SK-N-SH treated with all-trans-retinoic acid at 6 μM for 48 hours (cell line): ENCODE measurements at regions not wholly inside any gene's neighbourhood (a gene's known extent, or its start where the extent isn't known, plus 50 kb on each side); places are given as distances from the start of the nearest gene placed in this dataset.

ENCODE experiments used
- ARNTL ChIP-seq: fragments of 450-650 bp; formaldehyde crosslinking; IDR thresholded peaks from 2 replicates; pipeline ENCODE4 v1.5.0; 2020; ENCODE audit warnings: low read depth, mild to moderate bottlenecking, moderate library complexity, borderline replicate concordance
- BACH2 ChIP-seq: fragments of 250-450 bp; sonication (Bioruptor Pico); IDR thresholded peaks from 2 replicates; pipeline ENCODE4 v1.9.0; 2021; ENCODE audit warnings: mild to moderate bottlenecking, borderline replicate concordance
- ISL1 ChIP-seq: fragments of 250-450 bp; sonication (Bioruptor Pico); IDR thresholded peaks from 2 replicates; pipeline ENCODE4 v2.1.2; 2022; ENCODE audit warnings: mild to moderate bottlenecking, moderate library complexity
- POU6F1 ChIP-seq: fragments of 250-450 bp; sonication (Bioruptor Pico); IDR thresholded peaks from 2 replicates; pipeline ENCODE4 v1.8.0; 2021; ENCODE audit warnings: low read depth, mild to moderate bottlenecking, moderate library complexity, borderline replicate concordance
- PPARA ChIP-seq: fragments of 250-450 bp; sonication (Bioruptor Pico); IDR thresholded peaks from 2 replicates; pipeline ENCODE4 v1.5.0; 2020; ENCODE audit warnings: mild to moderate bottlenecking, borderline replicate concordance
- ZFP30 ChIP-seq: fragments of 450-650 bp; formaldehyde crosslinking; IDR thresholded peaks from 2 replicates; pipeline ENCODE4 v1.5.0; 2022; ENCODE audit warnings: mild to moderate bottlenecking, moderate library complexity
- ZNF565 ChIP-seq: fragments of 450-650 bp; formaldehyde crosslinking; conservative IDR thresholded peaks from 2 replicates; pipeline ENCODE4 v1.5.0; 2020; ENCODE audit warnings: low read depth, mild to moderate bottlenecking, moderate library complexity
- ZNF70 ChIP-seq: fragments of 450-650 bp; formaldehyde crosslinking; IDR thresholded peaks from 2 replicates; pipeline ENCODE4 v1.5.0; 2020; ENCODE audit warnings: mild to moderate bottlenecking, moderate library complexity
- TF ChIP-seq, protein P1 (sequence below): fragments of 250-450 bp; sonication (Bioruptor Pico); IDR thresholded peaks from 2 replicates; pipeline ENCODE4 v1.5.0; 2020; ENCODE audit warnings: mild to moderate bottlenecking, moderate library complexity
- TF ChIP-seq, protein P2 (sequence below): fragments of 250-450 bp; sonication (Bioruptor Pico); IDR thresholded peaks from 2 replicates; pipeline ENCODE4 v1.5.1; 2021; ENCODE audit warnings: mild to moderate bottlenecking, moderate library complexity

DNA sequence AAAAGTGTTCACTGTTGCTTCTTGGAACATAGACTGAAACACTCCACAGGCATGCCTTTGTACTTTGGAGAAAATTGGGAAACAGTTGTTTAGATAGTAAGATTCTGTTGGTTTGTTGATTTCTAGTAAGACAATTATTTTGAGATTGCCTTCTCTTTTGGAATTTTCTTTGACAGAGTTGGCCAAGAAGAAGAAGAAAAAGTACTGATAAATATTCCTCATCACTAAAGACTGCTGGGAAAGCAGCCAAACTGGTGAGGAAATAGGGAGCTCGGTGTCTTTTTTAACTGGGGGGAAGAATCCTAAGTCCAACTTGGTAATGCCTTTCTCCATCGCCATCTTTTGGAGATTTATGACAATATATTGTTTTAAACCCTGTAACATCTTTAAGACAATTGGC lies 370.7 kb downstream of the GPAT3 start:
- no peak for TF ChIP-seq ZFP30 (CRISPR knock-in tag)
- no peak for TF ChIP-seq ARNTL
- TF ChIP-seq, protein P1, sequence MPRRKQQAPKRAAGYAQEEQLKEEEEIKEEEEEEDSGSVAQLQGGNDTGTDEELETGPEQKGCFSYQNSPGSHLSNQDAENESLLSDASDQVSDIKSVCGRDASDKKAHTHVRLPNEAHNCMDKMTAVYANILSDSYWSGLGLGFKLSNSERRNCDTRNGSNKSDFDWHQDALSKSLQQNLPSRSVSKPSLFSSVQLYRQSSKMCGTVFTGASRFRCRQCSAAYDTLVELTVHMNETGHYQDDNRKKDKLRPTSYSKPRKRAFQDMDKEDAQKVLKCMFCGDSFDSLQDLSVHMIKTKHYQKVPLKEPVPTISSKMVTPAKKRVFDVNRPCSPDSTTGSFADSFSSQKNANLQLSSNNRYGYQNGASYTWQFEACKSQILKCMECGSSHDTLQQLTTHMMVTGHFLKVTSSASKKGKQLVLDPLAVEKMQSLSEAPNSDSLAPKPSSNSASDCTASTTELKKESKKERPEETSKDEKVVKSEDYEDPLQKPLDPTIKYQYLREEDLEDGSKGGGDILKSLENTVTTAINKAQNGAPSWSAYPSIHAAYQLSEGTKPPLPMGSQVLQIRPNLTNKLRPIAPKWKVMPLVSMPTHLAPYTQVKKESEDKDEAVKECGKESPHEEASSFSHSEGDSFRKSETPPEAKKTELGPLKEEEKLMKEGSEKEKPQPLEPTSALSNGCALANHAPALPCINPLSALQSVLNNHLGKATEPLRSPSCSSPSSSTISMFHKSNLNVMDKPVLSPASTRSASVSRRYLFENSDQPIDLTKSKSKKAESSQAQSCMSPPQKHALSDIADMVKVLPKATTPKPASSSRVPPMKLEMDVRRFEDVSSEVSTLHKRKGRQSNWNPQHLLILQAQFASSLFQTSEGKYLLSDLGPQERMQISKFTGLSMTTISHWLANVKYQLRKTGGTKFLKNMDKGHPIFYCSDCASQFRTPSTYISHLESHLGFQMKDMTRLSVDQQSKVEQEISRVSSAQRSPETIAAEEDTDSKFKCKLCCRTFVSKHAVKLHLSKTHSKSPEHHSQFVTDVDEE, result no peak
- no peak for TF ChIP-seq BACH2 (CRISPR knock-in tag)
- TF ChIP-seq POU6F1, result no peak
- TF ChIP-seq ISL1 (CRISPR knock-in tag), result no peak
- TF ChIP-seq ZNF70, result no peak
- no peak for TF ChIP-seq PPARA (CRISPR knock-in tag)
- TF ChIP-seq ZNF565 (CRISPR knock-in tag), result no peak
- TF ChIP-seq, protein P2, sequence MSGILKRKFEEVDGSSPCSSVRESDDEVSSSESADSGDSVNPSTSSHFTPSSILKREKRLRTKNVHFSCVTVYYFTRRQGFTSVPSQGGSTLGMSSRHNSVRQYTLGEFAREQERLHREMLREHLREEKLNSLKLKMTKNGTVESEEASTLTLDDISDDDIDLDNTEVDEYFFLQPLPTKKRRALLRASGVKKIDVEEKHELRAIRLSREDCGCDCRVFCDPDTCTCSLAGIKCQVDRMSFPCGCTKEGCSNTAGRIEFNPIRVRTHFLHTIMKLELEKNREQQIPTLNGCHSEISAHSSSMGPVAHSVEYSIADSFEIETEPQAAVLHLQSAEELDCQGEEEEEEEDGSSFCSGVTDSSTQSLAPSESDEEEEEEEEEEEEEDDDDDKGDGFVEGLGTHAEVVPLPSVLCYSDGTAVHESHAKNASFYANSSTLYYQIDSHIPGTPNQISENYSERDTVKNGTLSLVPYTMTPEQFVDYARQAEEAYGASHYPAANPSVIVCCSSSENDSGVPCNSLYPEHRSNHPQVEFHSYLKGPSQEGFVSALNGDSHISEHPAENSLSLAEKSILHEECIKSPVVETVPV (CRISPR knock-in tag), result no peak
